Stimulated activated CD8-positive, alpha-beta memory T cell treated with anti-CD3 and anti-CD28 coated beads, Interleukin-4, amount 100 ng/mL, for 4 hours (primary cell): ENCODE measurements at regions not wholly inside any gene's neighbourhood (a gene's known extent, or its start where the extent isn't known, plus 50 kb on each side); places are given as distances from the start of the nearest gene placed in this dataset.

Source experiments
- DNase-seq, 2 donors: peaks; one replicate each; pipeline ENCODE4 v3.0.0-alpha.2; 2020; ENCODE audit warnings: low read depth in 2 of 2, low spot score in 1 of 2

DNA sequence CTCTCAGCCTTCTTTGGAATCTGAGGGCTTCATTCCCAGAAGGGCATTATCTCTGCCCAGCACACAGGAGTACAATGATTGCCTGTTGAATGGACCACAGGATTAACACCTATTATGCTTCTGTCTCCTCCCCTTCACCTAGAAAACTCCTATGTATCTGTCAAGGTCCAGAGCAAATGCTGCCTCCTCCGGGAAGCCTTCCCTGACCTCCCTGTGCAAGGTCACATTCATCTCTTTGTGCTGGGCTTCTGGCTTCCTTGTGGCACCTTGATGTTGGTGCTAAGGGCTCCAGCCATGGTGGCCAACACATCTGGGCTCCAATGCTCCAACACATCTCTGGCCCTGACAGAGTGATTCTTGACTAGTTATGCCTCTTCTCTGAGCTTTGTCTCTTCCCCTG is 49.9 kb upstream of the ATP2B2 start:
- DNase-seq, result no peak

GRCh38 chr3:10556312-10556711 is 50.9 kb upstream of the ATP2B2 start:
- DNase-seq, result no peak

- DNase-seq, result no peak
Observed at GRCh38 chr3:10557250-10557649, 51.9 kb upstream of the ATP2B2 start.

DNA sequence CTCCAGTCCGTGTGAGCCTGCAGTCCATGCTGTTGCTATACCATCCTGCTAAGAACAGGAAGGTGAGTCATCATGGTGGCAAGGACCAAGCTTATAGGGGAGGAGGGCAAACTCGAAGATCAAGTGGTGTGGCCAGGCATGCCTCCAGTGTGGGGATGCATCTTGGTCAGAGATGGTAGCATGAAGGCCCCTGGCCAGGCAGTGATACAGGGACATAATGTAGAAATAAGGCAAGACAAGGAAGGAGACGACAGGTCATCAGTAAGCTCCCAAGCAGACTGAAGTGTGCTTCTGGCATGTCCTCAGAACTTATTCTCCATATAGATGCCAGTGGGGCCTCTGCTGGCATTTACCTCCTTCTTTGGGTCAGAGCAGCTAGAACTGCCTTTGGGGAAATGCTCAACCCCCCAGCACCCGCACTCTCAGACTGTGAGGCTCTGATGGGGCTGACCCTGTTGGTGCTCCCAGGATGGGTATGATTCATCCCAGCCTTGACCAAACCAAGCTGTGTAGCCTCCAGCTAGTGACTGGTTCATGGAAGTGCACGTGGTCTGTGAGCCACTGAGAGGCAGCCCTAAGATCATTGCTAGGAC is 52.5 kb upstream of the ATP2B2 start:
- DNase-seq, result no peak

DNA sequence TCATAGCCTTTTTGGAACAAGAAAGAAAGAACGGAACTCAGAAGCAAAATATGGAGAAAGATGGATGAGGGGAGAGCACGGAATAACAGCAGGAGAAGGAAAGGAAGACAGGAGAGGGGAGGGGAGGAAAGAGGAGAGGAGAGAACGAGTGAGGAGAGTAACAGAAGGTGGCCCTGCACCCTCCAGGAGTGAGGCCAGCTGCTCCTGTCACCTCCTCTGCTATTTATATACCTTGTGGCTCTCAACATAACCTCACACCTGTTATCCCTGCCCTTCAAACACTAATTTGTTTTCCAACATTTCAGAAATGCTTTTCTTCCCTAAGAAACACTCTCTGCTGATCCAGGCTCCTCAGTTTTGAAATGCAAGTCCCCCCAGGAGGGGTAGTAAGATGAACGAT is 53.4 kb upstream of the ATP2B2 start:
- DNase-seq, result no peak

DNA sequence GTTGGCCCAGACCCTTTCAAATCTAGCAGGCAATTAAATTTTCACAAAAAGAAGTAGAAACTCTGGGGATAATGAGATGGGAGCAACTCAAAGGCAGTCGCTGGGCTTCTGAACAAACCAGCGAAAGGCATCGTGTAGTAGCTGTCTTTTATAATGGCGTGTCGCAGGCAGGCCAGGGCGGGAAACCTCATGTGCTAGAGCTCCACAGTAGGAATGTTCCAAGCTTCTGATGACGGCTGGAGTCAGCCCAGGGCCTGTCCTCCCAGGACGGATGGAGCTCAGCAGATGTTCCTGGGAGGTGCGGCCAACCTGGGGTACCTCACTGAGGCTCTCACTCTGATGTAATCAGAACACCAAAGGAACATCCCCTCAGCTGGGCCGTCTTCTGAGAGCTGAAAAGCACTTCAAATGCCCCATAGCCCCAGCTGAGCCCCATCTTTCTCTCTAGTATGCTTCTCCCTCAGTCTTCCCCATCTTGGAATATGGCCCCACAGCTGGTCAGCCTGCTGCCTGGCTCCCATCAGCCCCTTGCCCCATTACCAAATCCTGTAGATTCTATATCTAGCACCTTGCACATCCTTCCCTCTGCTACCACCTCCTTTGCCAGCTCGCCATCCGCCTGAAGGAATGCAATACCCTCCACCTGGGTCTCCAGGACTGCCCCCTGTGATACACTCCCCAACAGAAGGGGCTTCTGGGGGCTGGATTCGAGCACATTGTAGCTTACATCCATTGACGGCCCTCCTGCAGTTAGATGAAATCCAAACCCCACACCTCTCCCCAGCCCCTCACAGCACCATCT is 54.9 kb upstream of the ATP2B2 start:
- no peak for DNase-seq

- no peak for DNase-seq
Observed at GRCh38 chr3:10561162-10561945, 56.0 kb upstream of the ATP2B2 start.

DNA sequence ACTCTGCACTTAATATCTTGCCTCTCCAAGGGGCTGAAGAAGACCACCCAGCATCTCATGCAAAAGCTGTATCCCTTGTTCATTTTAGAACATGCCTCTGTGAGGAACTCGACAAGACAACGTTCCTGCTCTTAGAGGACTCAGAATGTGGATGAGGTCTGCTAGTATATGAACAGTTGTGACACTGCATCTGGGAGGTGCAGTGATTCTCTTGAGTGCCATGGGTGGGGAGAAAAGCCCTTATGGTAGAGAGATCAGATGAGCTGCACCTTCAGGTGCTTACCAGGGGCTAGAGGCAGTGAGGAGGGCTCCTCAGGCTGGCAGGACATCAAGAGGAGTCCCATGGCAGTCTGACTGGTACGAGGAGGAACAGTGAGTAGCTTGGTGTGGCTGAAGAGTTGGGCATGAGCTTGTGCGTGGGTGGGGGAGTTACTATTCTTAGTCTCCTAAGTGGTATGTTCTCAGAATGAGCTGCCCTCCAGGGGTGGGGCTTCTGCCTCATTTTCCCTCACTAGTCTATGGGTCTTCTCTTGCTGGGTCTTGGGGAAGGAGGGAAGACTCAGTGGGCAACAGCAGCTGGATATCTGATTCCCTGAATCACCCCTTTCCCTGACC is 56.7 kb upstream of the ATP2B2 start:
- no peak for DNase-seq

GRCh38 chr3:10563396-10563795 is 58.0 kb upstream of the ATP2B2 start:
- DNase-seq, result no peak

- no peak for DNase-seq
Observed at GRCh38 chr3:10565814-10566213, 60.4 kb upstream of the ATP2B2 start.

DNA sequence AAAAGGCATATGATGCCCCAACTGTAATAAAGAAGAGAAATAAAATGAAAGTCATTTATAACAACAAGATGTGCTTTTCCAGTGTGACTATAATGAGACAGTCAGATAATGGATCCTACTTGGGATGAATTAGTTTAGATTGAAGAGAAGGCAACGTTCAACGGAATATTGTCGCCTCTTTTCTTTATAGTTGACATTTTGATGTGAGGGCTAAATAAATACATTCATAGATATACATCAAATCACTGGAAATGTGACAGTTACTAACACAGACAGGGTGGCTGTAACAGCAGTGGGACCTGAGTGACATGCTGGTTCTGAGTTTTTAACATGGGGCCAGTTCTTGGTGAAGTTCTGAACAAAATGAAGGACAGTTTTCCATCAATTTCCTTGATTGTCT is 61.1 kb upstream of the ATP2B2 start:
- no peak for DNase-seq

- no peak for DNase-seq
Observed at GRCh38 chr3:10568549-10568948, 63.2 kb upstream of the ATP2B2 start.

GRCh38 chr3:10570196-10570946 is 65.0 kb upstream of the ATP2B2 start:
- DNase-seq, result no peak

- no peak for DNase-seq
Observed at GRCh38 chr3:10574101-10574620, 68.8 kb upstream of the ATP2B2 start.

DNA sequence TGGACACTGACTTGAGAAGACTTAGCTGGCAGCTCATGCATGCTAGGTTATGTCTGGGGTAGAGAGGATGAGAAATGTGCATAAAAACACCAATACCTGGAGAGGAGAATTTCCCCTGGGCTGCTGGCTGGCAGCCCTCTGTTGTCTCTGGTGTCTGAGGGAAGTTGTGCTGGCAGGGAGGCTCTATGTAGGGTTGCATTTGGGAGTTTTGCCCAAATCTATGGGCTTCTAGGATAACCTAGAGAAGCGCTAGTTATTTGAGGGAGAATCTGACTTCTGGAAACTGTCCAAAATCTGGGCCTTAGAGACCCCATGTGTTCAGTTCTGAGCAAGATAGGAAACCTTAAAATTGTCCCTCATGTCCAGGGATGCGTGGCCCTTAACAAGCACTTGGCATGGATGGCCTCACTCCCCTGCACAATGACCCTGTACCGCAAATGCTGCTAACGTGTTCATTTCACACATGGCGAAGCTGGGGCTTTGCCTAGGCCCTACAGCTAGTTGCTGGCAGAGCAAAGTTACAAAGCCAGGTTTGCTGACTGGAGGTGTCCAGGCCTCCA is 70.3 kb upstream of the ATP2B2 start:
- DNase-seq, result no peak

GRCh38 chr3:10577486-10577885 is 72.1 kb upstream of the ATP2B2 start:
- DNase-seq, result no peak

DNA sequence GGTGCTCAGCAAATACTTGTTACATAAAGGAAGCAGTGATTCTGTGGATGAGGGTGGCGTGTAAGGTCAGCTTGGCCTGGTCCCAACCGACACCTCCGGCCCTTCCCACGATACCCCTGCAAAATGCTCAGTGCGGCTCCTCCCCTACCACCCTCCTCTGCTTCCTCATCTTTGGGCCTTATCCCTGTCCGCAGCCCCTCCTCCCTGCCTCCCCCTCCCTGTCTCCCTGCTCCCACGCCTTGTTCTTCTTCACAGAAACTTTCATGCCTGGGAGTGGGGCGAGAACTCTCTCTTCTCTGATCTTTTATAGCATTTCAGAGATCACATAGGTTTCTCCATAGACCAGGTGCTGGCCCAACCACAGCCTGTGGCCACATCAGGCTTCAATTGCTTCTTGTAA is 75.0 kb upstream of the ATP2B2 start:
- no peak for DNase-seq

DNA sequence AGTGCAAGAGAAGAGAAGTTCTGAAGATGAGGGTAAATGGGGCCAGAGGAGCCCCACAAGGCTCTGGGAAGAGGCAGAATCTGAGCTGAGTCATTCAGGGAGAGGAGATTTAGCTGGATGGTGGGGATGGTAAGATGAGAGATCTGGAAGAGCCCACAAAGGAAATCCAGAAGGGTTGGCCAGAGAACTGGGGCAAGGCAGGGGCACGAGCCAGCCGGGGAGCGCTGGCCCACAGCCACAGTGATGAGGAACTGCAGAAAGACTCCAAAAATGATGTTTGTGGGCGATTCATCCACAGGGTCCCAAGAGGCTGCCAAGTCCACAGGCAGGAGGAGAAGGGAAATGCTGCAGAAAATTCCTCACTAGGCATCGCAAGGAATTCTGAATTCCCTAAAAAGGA is 75.9 kb upstream of the ATP2B2 start:
- DNase-seq, result no peak

DNA sequence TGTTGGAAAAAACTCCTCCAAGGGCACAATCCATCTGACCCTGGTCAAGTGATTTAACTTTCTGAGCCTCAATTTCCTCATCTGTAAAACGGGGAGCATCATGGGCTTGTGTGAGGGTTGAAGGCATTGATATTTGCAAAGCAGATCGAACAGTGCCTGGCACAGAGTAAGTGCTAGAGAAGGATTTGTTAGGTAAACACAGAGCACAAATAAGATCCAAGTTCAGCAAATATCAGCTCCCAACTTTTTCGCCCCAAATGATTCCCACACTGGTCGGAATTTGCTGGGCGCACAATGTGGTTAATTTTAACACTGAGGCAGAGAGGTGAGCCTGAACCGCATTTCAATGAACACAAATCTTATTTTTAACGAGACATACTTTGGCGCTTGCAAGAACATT is 76.3 kb upstream of the ATP2B2 start:
- DNase-seq, result no peak

GRCh38 chr3:10582733-10583132 is 77.3 kb upstream of the ATP2B2 start:
- DNase-seq, result no peak
